ENCODE measurements at regions not wholly inside any gene's neighbourhood (a gene's known extent, or its start where the extent isn't known, plus 50 kb on each side); places are given as distances from the start of the nearest gene placed in this dataset.
A peak's percentile ranks its signal among the peaks of the same experiment; 100 is the strongest.

GRCh38 chr6:110041830-110042229 is 63.7 kb downstream of the GPR6 start:
- intact Hi-C loops (cut with DNase I): loop anchor here (2.0 kb wide), 1 partner anchor 337 kb away; no protein-coding TSS in a partner anchor
- no peak for ATAC-seq
- TF ChIP-seq CTCF (IDR thresholded peaks at IDR 0.05): no peak

GRCh38 chr6:110042670-110043296 is 64.7 kb downstream of the GPR6 start:
- Histone ChIP-seq H3K4me1 (no peaks in the 10 kb centered on the region), H3K36me3 (no peaks in the 10 kb centered on the region), H3K27ac (no peak overlapping the region), H3K4me3 (no peak overlapping the region), H3K27me3 (no peaks in the 10 kb centered on the region), H3K9me3 (no peaks in the 10 kb centered on the region)
- DNase-seq: no peak
- intact Hi-C loops (cut with DNase I): no loop called here
- TF ChIP-seq CTCF (IDR thresholded peaks at IDR 0.05): no peak
- no peak for ATAC-seq

More at GRCh38 chr6:110041830-110042229, 63.7 kb downstream of the GPR6 start:
- Histone ChIP-seq H3K36me3 (no peaks in the 10 kb centered on the region), H3K27ac (no peak overlapping the region), H3K27me3 (no peaks in the 10 kb centered on the region), H3K9me3 (no peaks in the 10 kb centered on the region), H3K4me1 (no peaks in the 10 kb centered on the region), H3K4me3 (no peak overlapping the region)
- no peak for DNase-seq

GRCh38 chr6:110043366-110043994 is 65.4 kb downstream of the GPR6 start:
- TF ChIP-seq CTCF (IDR thresholded peaks at IDR 0.05): no peak
- peak; percentile 62 for DNase-seq
- H3K4me3 ChIP-seq: no peak overlapping the region
- no peaks in the 10 kb centered on the region for H3K27me3 ChIP-seq
- no peaks in the 10 kb centered on the region for H3K9me3 ChIP-seq
- no peaks in the 10 kb centered on the region for H3K36me3 ChIP-seq
- ATAC-seq: peak; percentile 62
- H3K4me1 ChIP-seq: no peaks in the 10 kb centered on the region
- intact Hi-C loops (cut with DNase I): no loop called here
- H3K27ac ChIP-seq: no peak overlapping the region

- Histone ChIP-seq H3K27me3 (no peaks in the 10 kb centered on the region), H3K36me3 (no peaks in the 10 kb centered on the region), H3K27ac (no peak overlapping the region), H3K4me1 (no peaks in the 10 kb centered on the region), H3K9me3 (no peaks in the 10 kb centered on the region), H3K4me3 (no peak overlapping the region)
- intact Hi-C loops (cut with DNase I): no loop called here
- TF ChIP-seq CTCF (IDR thresholded peaks at IDR 0.05): no peak
- no peak for ATAC-seq
- peak; percentile 40 for DNase-seq
Measured at GRCh38 chr6:110044096-110044495, 66.0 kb downstream of the GPR6 start.

GRCh38 chr6:110044622-110045021 is 66.5 kb downstream of the GPR6 start:
- H3K27me3 ChIP-seq: no peaks in the 10 kb centered on the region
- H3K9me3 ChIP-seq: no peaks in the 10 kb centered on the region
- ATAC-seq (no peak), DNase-seq (no peak)
- H3K4me1 ChIP-seq: no peaks in the 10 kb centered on the region
- H3K27ac ChIP-seq: no peak overlapping the region
- no peak for TF ChIP-seq CTCF (IDR thresholded peaks at IDR 0.05)
- H3K36me3 ChIP-seq: no peaks in the 10 kb centered on the region
- intact Hi-C loops (cut with DNase I): no loop called here
- no peak overlapping the region for H3K4me3 ChIP-seq

Measured in upper lobe of right lung (tissue), 1 donor.